ENCODE measurements at regions not wholly inside any gene's neighbourhood (a gene's known extent, or its start where the extent isn't known, plus 50 kb on each side); places are given as distances from the start of the nearest gene placed in this dataset.

DNA sequence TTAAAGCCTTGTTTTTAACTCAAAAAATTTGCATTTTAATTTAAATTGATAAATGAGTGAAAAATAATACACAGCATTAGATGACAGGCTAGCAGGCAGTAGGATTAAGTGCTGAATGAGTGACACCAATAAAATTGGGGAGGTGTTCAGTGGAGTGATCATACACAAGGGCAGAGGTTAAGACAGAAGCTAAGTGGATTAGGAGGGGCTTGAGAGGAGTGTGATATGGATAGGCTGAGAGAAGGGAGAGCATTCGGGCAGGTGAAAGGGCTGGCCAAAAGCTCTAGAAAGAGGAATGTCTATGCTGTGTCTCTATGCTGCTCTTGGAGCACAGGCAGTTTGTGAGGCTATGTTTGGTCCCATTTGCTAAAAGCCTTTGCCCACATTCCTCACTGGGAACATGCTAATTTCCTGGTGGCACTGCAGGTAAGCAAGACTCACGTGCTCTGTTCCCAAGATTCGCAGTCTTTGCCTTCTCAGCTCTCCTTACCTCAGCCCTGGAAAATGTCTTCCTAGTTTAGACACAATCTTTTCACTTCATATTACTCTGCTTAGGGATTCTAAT, 52.8 kb upstream of the CCSER1 start:
- TF ChIP-seq POLR2AphosphoS5 (IDR thresholded peaks at IDR 0.05) (no peak), POLR2A (IDR thresholded peaks at IDR 0.05) (no peak)
- TF ChIP-seq, protein P1, sequence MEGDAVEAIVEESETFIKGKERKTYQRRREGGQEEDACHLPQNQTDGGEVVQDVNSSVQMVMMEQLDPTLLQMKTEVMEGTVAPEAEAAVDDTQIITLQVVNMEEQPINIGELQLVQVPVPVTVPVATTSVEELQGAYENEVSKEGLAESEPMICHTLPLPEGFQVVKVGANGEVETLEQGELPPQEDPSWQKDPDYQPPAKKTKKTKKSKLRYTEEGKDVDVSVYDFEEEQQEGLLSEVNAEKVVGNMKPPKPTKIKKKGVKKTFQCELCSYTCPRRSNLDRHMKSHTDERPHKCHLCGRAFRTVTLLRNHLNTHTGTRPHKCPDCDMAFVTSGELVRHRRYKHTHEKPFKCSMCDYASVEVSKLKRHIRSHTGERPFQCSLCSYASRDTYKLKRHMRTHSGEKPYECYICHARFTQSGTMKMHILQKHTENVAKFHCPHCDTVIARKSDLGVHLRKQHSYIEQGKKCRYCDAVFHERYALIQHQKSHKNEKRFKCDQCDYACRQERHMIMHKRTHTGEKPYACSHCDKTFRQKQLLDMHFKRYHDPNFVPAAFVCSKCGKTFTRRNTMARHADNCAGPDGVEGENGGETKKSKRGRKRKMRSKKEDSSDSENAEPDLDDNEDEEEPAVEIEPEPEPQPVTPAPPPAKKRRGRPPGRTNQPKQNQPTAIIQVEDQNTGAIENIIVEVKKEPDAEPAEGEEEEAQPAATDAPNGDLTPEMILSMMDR (IDR thresholded peaks at IDR 0.05), result no peak
- H3K4me3 ChIP-seq, result no peak overlapping the region
- no peak for DNase-seq (ENCODE audit: low spot score in 2 of 2)
- no peaks in the 10 kb centered on the region for H3K27me3 ChIP-seq
- no peaks in the 10 kb centered on the region for H3K4me1 ChIP-seq
- intact Hi-C loops (cut with DNase I; ENCODE audit: low total_unique reads), result no loop called here
- H3K27ac ChIP-seq, result no peak overlapping the region
- no peaks in the 10 kb centered on the region for H3K36me3 ChIP-seq
- H3K9me3 ChIP-seq, result no peaks in the 10 kb centered on the region
